ENCODE measurements at regions not wholly inside any gene's neighbourhood (a gene's known extent, or its start where the extent isn't known, plus 50 kb on each side); places are given as distances from the start of the nearest gene placed in this dataset.

GRCh38 chr6:904994-905393 lies 212.1 kb upstream of the EXOC2 start:
- H3K27me3 Mint-ChIP-seq (ENCODE audit: insufficient read depth, unreplicated experiment) = no peaks in the 10 kb centered on the region
- DNase-seq = no peak
- ChIA-PET POLR2A (no interaction called here), CTCF (no interaction called here)
- Histone ChIP-seq H3K36me3 (ENCODE audit: control insufficient read depth, insufficient read depth, low read length) (no peaks in the 10 kb centered on the region), H3K4me3 (ENCODE audit: low read depth, low read length) (no peak overlapping the region), H3K27me3 (replicated peaks; ENCODE audit: control insufficient read depth, insufficient read depth, low read length) (no peaks in the 10 kb centered on the region), H3K4me1 (0 out of 2 replicates have a peak, but pooled peaks cover 8% of the 10 kb centered on the region), H3K9me3 (no peaks in the 10 kb centered on the region; the same call in 1 of the 2 replicates)
- TF ChIP-seq, protein P1, sequence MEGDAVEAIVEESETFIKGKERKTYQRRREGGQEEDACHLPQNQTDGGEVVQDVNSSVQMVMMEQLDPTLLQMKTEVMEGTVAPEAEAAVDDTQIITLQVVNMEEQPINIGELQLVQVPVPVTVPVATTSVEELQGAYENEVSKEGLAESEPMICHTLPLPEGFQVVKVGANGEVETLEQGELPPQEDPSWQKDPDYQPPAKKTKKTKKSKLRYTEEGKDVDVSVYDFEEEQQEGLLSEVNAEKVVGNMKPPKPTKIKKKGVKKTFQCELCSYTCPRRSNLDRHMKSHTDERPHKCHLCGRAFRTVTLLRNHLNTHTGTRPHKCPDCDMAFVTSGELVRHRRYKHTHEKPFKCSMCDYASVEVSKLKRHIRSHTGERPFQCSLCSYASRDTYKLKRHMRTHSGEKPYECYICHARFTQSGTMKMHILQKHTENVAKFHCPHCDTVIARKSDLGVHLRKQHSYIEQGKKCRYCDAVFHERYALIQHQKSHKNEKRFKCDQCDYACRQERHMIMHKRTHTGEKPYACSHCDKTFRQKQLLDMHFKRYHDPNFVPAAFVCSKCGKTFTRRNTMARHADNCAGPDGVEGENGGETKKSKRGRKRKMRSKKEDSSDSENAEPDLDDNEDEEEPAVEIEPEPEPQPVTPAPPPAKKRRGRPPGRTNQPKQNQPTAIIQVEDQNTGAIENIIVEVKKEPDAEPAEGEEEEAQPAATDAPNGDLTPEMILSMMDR (IDR thresholded peaks at IDR 0.05; ENCODE audit: insufficient read depth in 1 of 2, low read depth in 1 of 2, low read length in 1 of 2, severe bottlenecking in 1 of 2, unreplicated experiment in 1 of 2) = no peak
- peaks cover 10% of the 10 kb centered on the region for H3K9me3 Mint-ChIP-seq (ENCODE audit: unreplicated experiment)
- peaks cover 12% of the 10 kb centered on the region for H3K4me1 Mint-ChIP-seq (ENCODE audit: low read depth, unreplicated experiment)
- no peaks in the 10 kb centered on the region for H3K36me3 Mint-ChIP-seq (ENCODE audit: insufficient read depth, unreplicated experiment)
- intact Hi-C loops (cut with micrococcal nuclease; ENCODE audit: unreplicated experiment) = no loop called here
- no peak overlapping the region for H3K27ac Mint-ChIP-seq (ENCODE audit: unreplicated experiment)
- no TSS peak for BruUV-seq (replicated peaks)
- H3K4me3 Mint-ChIP-seq (ENCODE audit: unreplicated experiment) = no peak overlapping the region

DNA sequence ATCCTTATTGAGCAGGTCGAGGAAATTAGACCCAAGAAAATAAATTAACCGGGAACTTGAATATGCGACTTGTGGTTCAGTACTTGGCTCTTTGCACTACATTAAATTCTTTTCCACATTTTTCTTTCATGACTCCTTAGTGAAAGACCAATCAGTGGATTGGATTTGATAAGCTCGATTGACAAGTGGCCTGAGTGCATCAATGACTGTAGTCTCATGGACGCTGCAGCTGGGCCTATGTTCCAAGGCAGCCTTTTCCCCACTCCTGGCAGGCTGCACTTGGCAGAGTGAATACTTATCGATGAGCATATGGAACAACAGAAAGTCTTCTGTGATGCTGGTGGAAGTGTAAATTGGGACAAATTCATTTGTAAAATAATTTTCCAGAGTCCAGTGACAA lies 210.8 kb upstream of the EXOC2 start:
- Mint-ChIP-seq H3K27me3 (ENCODE audit: insufficient read depth, unreplicated experiment) (no peaks in the 10 kb centered on the region), H3K4me3 (ENCODE audit: unreplicated experiment) (no peak overlapping the region), H3K4me1 (ENCODE audit: low read depth, unreplicated experiment) (peaks cover 12% of the 10 kb centered on the region), H3K9me3 (ENCODE audit: unreplicated experiment) (peaks cover 10% of the 10 kb centered on the region), H3K27ac (ENCODE audit: unreplicated experiment) (no peak overlapping the region), H3K36me3 (ENCODE audit: insufficient read depth, unreplicated experiment) (no peaks in the 10 kb centered on the region)
- ChIA-PET POLR2A (no interaction called here), CTCF (no interaction called here)
- no TSS peak for BruUV-seq (replicated peaks)
- Histone ChIP-seq H3K9me3 (no peaks in the 10 kb centered on the region; the same call in 1 of the 2 replicates), H3K27me3 (replicated peaks; ENCODE audit: control insufficient read depth, insufficient read depth, low read length) (no peaks in the 10 kb centered on the region), H3K36me3 (ENCODE audit: control insufficient read depth, insufficient read depth, low read length) (no peaks in the 10 kb centered on the region), H3K4me1 (0 out of 2 replicates have a peak, but pooled peaks cover 8% of the 10 kb centered on the region), H3K4me3 (ENCODE audit: low read depth, low read length) (no peak overlapping the region)
- intact Hi-C loops (cut with micrococcal nuclease; ENCODE audit: unreplicated experiment) = no loop called here
- TF ChIP-seq, protein P1 (IDR thresholded peaks at IDR 0.05; ENCODE audit: insufficient read depth in 1 of 2, low read depth in 1 of 2, low read length in 1 of 2, severe bottlenecking in 1 of 2, unreplicated experiment in 1 of 2) = no peak
- no peak for DNase-seq

GRCh38 chr6:901696-902460 lies 208.9 kb upstream of the EXOC2 start:
- no peaks in the 10 kb centered on the region for H3K36me3 Mint-ChIP-seq (ENCODE audit: insufficient read depth, unreplicated experiment)
- H3K4me1 Mint-ChIP-seq (ENCODE audit: low read depth, unreplicated experiment) = peaks cover 12% of the 10 kb centered on the region
- H3K27me3 Mint-ChIP-seq (ENCODE audit: insufficient read depth, unreplicated experiment) = no peaks in the 10 kb centered on the region
- intact Hi-C loops (cut with micrococcal nuclease; ENCODE audit: unreplicated experiment) = no loop called here
- no peaks in the 10 kb centered on the region for H3K27me3 ChIP-seq (replicated peaks; ENCODE audit: control insufficient read depth, insufficient read depth, low read length)
- peaks cover 10% of the 10 kb centered on the region for H3K9me3 Mint-ChIP-seq (ENCODE audit: unreplicated experiment)
- H3K9me3 ChIP-seq = no peaks in the 10 kb centered on the region; the same call in 1 of the 2 replicates
- ChIA-PET CTCF (no interaction called here), POLR2A (no interaction called here)
- no peaks in the 10 kb centered on the region for H3K36me3 ChIP-seq (ENCODE audit: control insufficient read depth, insufficient read depth, low read length)
- TF ChIP-seq, protein P1 (IDR thresholded peaks at IDR 0.05; ENCODE audit: insufficient read depth in 1 of 2, low read depth in 1 of 2, low read length in 1 of 2, severe bottlenecking in 1 of 2, unreplicated experiment in 1 of 2) = no peak
- H3K4me3 ChIP-seq (ENCODE audit: low read depth, low read length) = no peak overlapping the region
- no peak overlapping the region for H3K4me3 Mint-ChIP-seq (ENCODE audit: unreplicated experiment)
- 0 out of 2 replicates have a peak, but pooled peaks cover 8% of the 10 kb centered on the region for H3K4me1 ChIP-seq
- DNase-seq = no peak
- BruUV-seq (replicated peaks) = no TSS peak
- no peak overlapping the region for H3K27ac Mint-ChIP-seq (ENCODE audit: unreplicated experiment)
